ENCODE measurements at regions not wholly inside any gene's neighbourhood (a gene's known extent, or its start where the extent isn't known, plus 50 kb on each side); places are given as distances from the start of the nearest gene placed in this dataset.

GRCh38 chr12:13592063-13592942, 389.1 kb downstream of the GRIN2B start:
- no peak for DNase-seq

GRCh38 chr12:13591488-13591887, 389.9 kb downstream of the GRIN2B start:
- DNase-seq: no peak

- DNase-seq: no peak
Measured at GRCh38 chr12:13591059-13591458, 390.3 kb downstream of the GRIN2B start.

GRCh38 chr12:13588574-13588973, 392.0 kb downstream of the EMP1 start:
- DNase-seq: no peak

GRCh38 chr12:13587721-13588390, 391.3 kb downstream of the EMP1 start:
- DNase-seq: no peak

GRCh38 chr12:13586361-13586760, 389.8 kb downstream of the EMP1 start:
- DNase-seq: no peak

- no peak for DNase-seq
Measured at GRCh38 chr12:13584541-13584940, 388.0 kb downstream of the EMP1 start.

- DNase-seq: no peak
Measured at GRCh38 chr12:13583630-13584029, 387.1 kb downstream of the EMP1 start.

GRCh38 chr12:13582421-13582820, 385.9 kb downstream of the EMP1 start:
- DNase-seq: no peak

- no peak for DNase-seq
Measured at GRCh38 chr12:13581031-13581430, 384.5 kb downstream of the EMP1 start.

GRCh38 chr12:13580206-13580605, 383.7 kb downstream of the EMP1 start:
- DNase-seq: no peak

GRCh38 chr12:13576935-13577500, 380.5 kb downstream of the EMP1 start:
- DNase-seq: no peak

- no peak for DNase-seq
Measured at GRCh38 chr12:13573698-13574321, 377.3 kb downstream of the EMP1 start.

GRCh38 chr12:13571035-13571434, 374.5 kb downstream of the EMP1 start:
- no peak for DNase-seq

- no peak for DNase-seq
Measured at GRCh38 chr12:13570005-13570694, 373.6 kb downstream of the EMP1 start.

GRCh38 chr12:13566292-13566691, 369.8 kb downstream of the EMP1 start:
- no peak for DNase-seq

- DNase-seq: no peak
Measured at GRCh38 chr12:13564266-13564810, 367.8 kb downstream of the EMP1 start.

GRCh38 chr12:13563743-13564125, 367.2 kb downstream of the EMP1 start:
- DNase-seq: no peak

- no peak for DNase-seq
Measured at GRCh38 chr12:13562915-13563742, 366.6 kb downstream of the EMP1 start.

GRCh38 chr12:13561923-13562322, 365.4 kb downstream of the EMP1 start:
- DNase-seq: no peak

- no peak for DNase-seq
Measured at GRCh38 chr12:13559318-13559978, 362.9 kb downstream of the EMP1 start.
